ENCODE measurements at regions not wholly inside any gene's neighbourhood (a gene's known extent, or its start where the extent isn't known, plus 50 kb on each side); places are given as distances from the start of the nearest gene placed in this dataset.

- TF ChIP-seq CTCF (conservative IDR thresholded peaks at IDR 0.05; ENCODE audit: low read length) (no peak), EZH2phosphoT487 (IDR thresholded peaks at IDR 0.05; ENCODE audit: borderline replicate concordance) (no peak)
Measured at GRCh38 chr10:43879162-43879561, 230.5 kb upstream of the ZNF32 start.
